ENCODE measurements at regions not wholly inside any gene's neighbourhood (a gene's known extent, or its start where the extent isn't known, plus 50 kb on each side); places are given as distances from the start of the nearest gene placed in this dataset.

DNA sequence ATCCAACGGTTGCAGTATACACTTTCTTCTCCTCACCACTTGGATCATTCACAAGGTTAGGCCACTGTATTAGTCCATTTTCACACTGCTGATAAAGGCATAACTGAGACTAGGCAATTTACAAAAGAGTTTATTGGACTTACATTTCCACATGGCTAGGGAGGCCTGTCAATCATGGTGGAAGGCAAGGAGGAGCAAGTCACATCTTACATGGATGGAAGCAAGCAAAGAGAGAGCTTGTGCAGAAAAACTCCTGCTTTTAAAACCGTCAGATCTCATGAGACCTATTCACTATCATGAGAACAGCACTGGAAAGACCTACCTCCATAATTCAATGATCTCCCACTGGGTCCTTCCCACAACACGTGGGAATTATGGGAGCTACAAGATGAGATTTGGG is 81.8 kb upstream of the DAP start:
- DNase-seq = no peak

DNA sequence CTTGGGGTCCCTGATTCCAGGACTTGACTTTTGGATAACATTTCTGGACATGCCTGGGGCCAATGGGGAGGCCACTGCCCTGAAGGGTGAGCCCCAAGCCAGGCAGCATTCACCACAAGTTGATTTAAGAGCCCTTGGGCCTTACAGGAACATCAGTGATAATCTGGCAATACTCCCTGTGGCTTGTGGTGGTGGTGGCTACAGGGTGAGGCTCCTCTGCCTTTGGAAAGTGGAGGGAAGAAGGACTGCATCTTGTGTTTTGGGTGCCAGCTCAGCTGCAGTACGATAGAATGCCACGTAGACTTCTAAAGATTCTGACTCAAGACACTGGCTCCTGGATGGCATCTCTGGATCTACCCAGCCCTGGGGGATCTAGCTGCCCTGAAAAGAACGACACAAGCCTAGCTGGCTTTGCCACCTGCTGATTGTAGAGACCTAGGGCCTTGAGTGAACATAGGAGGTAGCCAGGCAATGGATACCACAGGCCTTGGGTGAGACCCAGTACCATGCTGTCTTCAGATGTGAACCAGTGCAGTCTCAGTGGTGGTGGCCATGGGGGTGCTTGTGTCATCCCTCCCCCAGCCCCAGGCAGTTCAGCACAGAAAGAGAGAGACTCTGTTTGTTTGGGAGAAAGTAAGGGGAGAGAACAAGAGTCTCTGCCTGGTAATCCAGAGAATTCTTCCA is 79.0 kb upstream of the DAP start:
- DNase-seq = no peak

DNA sequence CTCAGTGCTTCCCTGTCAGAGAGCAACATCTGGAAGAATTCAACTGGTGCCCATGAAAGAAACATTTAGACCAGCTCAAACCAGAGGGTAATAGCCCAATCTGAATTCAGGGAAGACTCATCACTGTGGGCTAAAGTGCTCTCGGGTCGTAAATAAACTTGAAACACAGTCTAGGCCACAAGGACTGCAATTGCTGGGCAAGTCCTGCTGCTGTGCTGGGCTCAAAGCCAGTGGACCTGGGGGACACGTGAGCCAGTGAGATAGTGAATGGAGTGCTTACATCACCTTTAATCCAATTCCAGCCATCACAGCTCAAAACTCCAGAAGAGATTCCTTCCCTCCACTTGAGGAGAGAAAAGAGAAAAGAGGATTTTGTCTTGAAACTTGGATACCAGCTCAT is 78.1 kb upstream of the DAP start:
- no peak for DNase-seq

DNA sequence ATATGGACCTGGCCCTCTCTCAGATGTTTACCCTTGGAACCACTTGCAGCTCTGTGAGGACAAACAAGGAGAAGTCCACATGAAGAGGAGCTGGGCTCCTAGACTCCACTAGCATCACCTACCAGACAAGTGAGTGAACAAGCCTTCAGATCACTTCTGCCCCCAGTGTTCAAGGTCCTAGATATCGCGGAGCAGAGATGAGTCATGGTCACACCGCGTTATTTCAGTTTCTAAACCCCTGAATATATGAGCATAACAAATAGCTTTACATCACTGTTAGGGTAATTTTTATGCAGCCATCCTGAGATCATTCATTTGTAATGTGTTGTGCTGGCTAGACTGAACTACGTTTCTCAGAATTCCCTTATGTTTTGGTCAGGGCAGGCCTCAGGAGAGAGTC is 77.0 kb upstream of the DAP start:
- DNase-seq = no peak

DNA sequence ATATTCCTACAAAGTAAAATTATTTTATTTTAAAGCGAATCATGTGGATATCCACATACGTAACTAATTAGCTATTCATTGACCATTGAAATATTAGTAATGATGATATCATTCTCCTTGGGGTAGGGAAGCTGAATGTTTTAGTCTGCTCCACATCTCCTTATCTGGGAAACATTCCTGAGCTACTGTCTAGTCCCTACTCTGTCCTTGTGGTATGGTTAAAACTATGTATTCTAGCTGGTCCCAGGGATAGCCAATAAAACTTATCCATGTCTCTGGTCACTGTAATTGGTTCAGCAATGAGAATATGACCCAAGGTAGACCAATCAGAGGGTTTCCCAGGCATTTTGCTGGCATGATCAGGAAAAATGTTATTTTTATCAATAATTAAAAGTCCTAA is 76.0 kb upstream of the DAP start:
- DNase-seq = no peak

DNA sequence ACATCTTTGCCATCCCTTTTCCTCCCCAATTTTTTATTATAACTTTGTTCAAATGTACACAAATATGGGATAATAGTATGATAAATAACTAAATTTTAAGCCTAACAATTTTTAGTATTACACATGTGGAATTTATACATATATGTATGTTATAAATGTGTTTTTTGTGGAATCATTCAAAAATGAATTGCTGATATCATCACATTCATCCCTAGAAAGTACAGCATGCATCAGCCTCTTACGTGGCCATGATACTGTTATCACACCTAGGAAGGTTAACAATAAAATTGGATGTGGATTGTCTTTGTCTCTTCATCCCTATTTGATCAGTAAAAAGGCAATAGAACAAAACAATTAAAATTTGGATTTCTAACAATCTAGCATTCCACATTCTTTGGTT is 73.7 kb upstream of the DAP start:
- DNase-seq = no peak

DNA sequence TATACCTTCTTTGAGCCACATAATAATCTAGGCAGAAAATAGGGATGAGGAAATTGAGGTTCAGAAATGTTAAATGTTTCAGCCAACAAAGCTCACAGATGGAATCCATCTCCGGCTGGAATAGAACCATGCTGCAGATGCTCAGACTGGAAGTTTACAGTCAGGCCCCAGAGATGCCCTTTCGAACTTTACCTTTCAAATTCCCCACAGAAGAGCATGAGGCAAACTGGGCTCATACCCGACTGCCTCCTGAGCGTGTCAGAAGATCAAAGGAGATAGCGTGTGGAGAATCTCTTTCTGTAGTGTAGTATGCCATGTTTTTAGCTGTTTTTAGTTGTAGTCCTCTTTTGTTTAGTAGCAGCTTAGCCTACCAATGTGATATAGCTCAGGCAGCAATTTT is 72.0 kb upstream of the DAP start:
- DNase-seq = no peak

DNA sequence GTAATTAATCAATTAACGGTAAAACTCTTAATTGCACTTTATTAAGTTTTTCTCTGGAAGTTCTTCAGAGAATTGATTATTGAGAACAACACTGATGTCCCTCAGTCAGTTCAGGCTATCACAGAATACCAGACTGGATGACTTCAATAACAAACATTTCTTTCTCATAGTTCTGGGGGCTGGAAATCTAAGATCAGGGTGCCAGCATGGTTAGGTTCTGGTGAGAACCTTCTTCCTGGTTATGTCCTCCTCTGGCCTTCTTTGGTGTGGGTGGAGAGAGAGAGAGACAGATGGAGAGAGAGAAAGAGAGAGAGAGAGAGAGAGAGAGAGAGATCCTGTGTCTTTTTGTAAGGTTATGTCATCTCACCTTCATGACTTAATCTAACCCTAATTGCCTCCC is 71.4 kb upstream of the DAP start:
- no peak for DNase-seq

DNA sequence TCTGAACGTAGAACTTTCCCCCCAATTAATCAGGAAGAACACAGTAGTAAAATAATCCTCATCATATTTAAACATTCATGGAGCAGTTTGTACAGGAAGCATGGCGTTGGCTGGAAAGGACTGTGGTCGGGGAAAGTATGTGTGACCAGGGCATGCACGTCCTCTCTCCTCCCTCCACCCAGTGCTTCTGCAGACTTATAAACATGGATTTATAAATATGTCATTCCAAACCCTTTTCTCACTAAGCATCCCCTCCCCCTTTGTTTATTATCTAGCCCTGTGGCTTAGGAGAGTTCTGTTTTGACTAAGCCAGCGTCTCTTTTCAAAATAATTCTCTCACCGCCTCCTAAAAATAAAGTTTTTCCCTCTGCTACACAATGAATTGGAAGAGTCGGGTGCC is 70.4 kb upstream of the DAP start:
- DNase-seq = no peak

DNA sequence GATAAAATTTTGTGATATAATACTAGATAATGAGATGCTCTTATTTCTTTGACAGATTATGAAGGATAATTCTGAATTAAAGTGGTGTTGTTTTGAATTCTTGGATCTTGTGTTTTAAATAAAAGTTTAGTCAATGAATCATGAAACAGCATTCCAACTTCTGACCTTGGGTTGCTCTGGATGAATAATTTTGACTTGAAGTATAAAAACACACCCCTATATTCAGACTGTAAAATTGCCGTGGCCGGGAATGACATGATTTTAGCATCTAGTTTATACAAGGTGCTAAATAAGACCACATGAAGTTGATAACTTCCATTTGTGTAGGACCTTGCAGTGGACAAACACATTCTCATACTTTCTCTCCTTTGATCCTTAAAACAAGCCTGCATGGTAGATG is 67.2 kb upstream of the DAP start:
- no peak for DNase-seq

DNA sequence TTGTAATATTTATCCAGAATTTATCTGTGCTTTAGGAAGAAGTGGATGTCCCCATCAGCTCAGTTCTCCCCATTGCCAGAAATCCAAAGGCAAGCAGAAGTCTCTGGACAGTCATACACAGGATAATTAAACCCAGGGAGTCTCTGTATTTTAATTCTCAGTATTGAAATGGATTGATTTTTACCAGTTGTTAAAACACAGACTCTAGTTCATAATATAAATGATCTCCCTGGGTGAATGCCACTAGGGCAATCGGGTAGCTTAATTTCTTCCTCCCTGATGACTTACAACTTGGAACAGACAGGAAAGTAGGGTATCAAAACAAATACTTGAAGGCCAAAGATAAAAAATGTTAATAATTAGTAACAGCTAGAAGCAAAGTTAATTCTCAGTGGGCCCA is 66.5 kb upstream of the DAP start:
- no peak for DNase-seq

DNA sequence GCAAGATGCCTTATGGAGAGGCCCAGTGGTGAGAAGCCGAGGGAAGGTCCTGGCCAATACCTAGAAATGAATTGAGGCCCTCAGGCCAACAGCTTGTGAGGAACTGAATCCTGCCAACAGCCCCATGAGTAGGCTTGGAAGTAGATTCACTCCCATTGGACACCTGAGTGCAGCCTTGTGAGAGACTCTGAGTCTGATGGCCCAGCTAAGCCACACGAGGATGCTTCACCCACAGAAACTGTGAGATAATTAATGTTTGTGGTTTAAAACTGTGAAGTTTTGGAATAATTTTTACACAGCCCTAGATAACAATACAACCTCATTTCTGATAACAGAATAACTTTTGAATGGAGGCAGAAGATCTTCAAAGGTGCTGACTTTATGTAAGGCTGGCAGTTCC is 65.9 kb upstream of the DAP start:
- DNase-seq = no peak

DNA sequence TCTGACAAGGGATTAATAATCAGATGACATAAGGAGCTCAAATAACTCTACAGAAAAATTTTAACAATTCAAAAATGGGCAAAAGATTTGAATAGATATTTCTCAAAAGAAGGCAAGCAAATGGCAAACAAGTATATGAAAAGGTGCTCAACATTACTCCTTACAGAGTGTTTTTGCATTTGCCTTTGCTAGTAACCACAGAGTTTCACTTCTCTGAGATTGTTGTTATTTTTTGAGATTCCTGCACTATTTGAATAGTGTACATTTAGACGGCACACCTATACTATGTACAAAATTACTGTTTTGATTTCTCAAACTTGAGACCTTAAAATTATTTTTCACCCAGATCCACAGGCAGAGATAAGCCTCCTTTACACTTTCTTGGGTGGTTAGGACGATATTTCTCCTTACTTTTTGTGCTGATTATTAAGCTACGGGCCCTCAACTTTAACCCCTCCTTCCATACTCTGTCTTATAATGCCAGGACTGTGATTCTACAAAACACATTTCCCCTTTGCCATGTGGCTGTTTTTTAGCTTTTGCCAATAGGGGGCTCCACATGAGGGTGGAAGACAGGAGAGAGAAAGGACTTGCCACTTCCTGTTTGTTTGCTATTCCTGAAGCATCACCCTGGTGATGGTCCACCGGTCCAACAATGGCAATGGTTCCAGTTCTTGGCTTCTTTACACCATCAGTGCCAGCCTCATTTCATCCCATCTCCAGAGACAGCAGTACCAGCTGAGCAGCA is 65.0 kb upstream of the DAP start:
- DNase-seq = no peak

DNA sequence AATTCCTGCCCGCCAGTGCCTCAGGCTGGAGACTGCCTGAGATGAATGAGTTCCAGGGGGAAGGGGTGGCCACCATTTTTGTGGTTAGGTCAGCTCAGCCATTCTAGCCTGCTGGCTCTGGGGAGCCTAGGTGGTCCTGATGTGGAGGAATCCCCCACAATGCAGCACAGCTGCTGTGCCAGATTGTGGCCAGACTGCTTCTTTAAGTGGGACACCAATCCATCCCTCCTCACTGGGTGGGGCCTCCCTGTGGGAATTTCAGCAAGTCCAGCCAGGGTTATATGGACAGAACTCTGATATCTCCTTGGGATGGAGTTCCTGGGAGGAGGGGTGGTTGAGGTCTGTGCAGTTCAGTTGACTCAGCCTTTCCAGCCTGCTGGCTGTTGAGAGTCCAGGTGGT is 51.2 kb upstream of the DAP start:
- no peak for DNase-seq
